Vagina (tissue), 2 donors: ENCODE measurements at regions not wholly inside any gene's neighbourhood (a gene's known extent, or its start where the extent isn't known, plus 50 kb on each side); places are given as distances from the start of the nearest gene placed in this dataset.
"Not testable (repeated sequence)": the region's sequence is repeated elsewhere in the genome, so short reads cannot be mapped to it uniquely, and the experiment has no call there.

ENCODE experiments used
- DNase-seq, 2 donors: peaks; one replicate each; pipeline ENCODE4 v3.0.0-alpha.2; 2017; ENCODE audit errors: extremely low spot score in 2 of 2
- H3K27ac ChIP-seq: fragments of 200-600 bp; sonication (generic); one replicate; pipeline ENCODE4 v1.5.1; 2019
- H3K27me3 ChIP-seq: fragments of 200-600 bp; sonication (generic); one replicate; pipeline ENCODE4 v1.5.1; 2019
- H3K36me3 ChIP-seq, 2 donors: fragments of 200-600 bp; sonication (generic); one replicate each; pipeline ENCODE4 v1.5.1; 2017 to 2019
- H3K4me1 ChIP-seq: fragments of 200-600 bp; sonication (generic); one replicate; pipeline ENCODE4 v1.5.1; 2019
- H3K4me3 ChIP-seq, 2 donors: fragments of 200-600 bp; sonication (generic); 1 replicate in 1 of 2; 2 replicates in 1 of 2; pipeline ENCODE4 v1.5.1; 2016 to 2019
- H3K9me3 ChIP-seq: fragments of 200-600 bp; sonication (generic); one replicate; pipeline ENCODE4 v1.5.1; 2019
- POLR2A ChIP-seq, 2 donors: fragments of 450-650 bp; IDR thresholded peaks; one replicate each; pipeline ENCODE4 v1.6.1; 2017; ENCODE audit warnings: antibody characterized with exemption in 2 of 2, mild to moderate bottlenecking in 2 of 2, moderate library complexity in 2 of 2
- POLR2AphosphoS5 ChIP-seq, 2 donors: sonication (generic); formaldehyde crosslinking; IDR thresholded peaks; one replicate each; pipeline ENCODE4 v1.9.0; 2017; ENCODE audit warnings: antibody characterized with exemption in 2 of 2, mild to moderate bottlenecking in 2 of 2, low read depth in 1 of 2; ENCODE audit not compliant: insufficient read depth in 1 of 2
- intact Hi-C: fragments of 100-400 bp; cut with DNase I; formaldehyde crosslinking; loops from one replicate; pipeline ENCODE4 v1.15.1; 2023
- TF ChIP-seq, protein P1 (sequence below), 3 experiments: fragments of 450-650 bp in 2 of 3; fragments of 200-600 bp in 1 of 3; sonication (generic) in 1 of 3; IDR thresholded peaks; one replicate each; pipeline ENCODE4 v1.5.1; 2017 to 2019; ENCODE audit warnings: antibody characterized with exemption in 3 of 3, mild to moderate bottlenecking in 2 of 3, moderate library complexity in 2 of 3

DNA sequence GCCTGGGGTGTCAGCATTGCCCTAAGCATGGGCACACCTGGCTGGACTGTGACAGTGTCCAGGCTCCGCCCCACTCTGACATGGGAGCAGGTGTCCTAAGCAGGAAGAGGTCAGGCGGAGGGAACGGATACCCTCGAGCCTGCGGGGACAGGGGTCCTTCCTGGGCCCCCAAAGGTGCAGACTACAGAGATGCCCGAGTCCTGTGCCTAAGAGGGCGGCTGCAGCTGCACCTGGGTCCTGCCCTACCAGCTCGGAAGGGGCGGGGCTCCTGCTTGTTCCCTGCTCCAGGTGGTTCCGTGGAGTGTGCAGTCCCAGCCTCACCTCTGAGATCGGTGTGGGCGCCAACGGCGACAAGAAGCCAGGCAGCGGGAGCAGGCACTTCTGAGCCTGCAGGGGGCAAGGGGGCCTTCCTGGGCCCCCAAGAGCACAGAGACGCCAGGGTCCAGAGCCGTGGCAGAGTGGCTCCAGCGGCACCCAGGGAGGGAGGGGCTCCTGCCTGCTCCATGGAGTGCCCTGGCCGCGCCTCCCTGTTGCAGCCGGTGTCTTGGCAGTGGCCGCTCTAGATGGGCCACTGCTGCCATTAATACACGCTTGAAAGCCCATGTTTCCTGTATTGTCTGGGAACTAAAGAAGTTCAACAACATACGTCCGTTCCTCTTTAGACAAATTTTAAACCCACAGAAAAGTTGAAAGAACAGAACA lies 64.5 kb upstream of the CACNA2D1 start:
- no peaks in the 10 kb centered on the region for H3K27me3 ChIP-seq
- DNase-seq = no peak
- intact Hi-C loops = no loop called here

DNA sequence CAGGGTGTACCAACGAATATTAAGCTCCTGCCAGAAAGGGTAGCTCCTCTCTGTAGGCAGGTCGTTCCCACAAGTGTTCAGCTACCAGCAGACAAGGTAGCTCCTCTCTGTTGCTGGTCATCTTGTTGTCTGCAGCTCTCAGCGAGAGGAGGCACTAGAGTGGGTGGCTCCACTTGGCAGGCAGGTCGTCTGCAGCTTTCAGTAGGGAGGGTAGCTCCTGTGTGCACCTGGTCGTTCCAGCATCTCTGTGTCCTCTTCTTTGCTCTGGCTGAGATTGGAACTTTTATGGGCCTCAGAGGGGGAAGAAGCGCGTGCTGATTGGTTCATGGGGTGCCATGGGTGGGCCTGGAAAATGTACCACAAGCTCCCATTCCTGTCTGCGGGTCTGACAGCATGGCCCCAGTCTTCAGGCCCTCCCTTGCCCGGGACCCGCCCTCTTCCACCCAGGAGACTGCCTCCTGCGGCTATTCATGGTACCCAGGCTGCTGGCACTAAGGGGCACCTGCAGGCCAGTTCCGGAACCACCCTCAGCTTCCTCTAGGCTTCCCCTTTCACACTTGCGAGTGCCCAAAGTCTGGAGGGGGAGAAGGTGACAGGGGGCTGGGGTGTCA lies 63.9 kb upstream of the CACNA2D1 start:
- H3K4me3 ChIP-seq = no peak overlapping the region
- DNase-seq = no peak
- no peak overlapping the region for H3K27ac ChIP-seq

More for the DNA sequence above, 64.5 kb upstream of the CACNA2D1 start:
- TF ChIP-seq, protein P1, sequence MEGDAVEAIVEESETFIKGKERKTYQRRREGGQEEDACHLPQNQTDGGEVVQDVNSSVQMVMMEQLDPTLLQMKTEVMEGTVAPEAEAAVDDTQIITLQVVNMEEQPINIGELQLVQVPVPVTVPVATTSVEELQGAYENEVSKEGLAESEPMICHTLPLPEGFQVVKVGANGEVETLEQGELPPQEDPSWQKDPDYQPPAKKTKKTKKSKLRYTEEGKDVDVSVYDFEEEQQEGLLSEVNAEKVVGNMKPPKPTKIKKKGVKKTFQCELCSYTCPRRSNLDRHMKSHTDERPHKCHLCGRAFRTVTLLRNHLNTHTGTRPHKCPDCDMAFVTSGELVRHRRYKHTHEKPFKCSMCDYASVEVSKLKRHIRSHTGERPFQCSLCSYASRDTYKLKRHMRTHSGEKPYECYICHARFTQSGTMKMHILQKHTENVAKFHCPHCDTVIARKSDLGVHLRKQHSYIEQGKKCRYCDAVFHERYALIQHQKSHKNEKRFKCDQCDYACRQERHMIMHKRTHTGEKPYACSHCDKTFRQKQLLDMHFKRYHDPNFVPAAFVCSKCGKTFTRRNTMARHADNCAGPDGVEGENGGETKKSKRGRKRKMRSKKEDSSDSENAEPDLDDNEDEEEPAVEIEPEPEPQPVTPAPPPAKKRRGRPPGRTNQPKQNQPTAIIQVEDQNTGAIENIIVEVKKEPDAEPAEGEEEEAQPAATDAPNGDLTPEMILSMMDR (IDR thresholded peaks at IDR 0.05) = no peak
- TF ChIP-seq POLR2A (IDR thresholded peaks at IDR 0.05) (no peak), POLR2AphosphoS5 (IDR thresholded peaks at IDR 0.05; ENCODE audit: insufficient read depth in 1 of 2, low read depth in 1 of 2) (no peak)
- peaks cover 10% of the 10 kb centered on the region for H3K4me1 ChIP-seq
- no peaks in the 10 kb centered on the region for H3K36me3 ChIP-seq
- H3K4me3 ChIP-seq = no peak overlapping the region
- H3K27ac ChIP-seq = no peak overlapping the region
- no peaks in the 10 kb centered on the region for H3K9me3 ChIP-seq

DNA sequence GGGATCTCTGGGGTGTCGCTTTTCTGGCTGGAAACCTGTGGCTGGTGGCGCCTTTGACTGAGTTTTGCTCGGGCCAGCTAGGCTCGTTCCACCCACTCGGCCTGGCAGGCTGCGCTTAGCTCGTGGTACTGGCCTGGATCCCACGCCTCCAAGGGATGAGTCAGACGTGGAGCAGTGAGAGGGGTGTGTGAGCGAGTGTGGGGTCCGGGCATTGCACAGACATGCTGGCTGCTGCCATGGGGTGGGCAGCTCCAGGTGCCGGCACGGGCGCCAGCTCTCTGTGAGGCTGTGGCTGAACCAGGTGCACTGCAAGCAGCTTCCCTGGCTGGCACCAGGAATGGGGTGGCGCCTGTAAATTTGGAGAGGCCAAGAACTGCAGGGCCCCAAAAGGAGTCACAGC lies 63.1 kb upstream of the CACNA2D1 start:
- DNase-seq = no peak
- intact Hi-C loops = no loop called here
- no peak overlapping the region for H3K4me3 ChIP-seq

More for the DNA sequence above, 63.9 kb upstream of the CACNA2D1 start:
- H3K4me1 ChIP-seq = peaks cover 10% of the 10 kb centered on the region
- TF ChIP-seq POLR2A (IDR thresholded peaks at IDR 0.05) (no peak), POLR2AphosphoS5 (IDR thresholded peaks at IDR 0.05; ENCODE audit: insufficient read depth in 1 of 2, low read depth in 1 of 2) (no peak)
- TF ChIP-seq, protein P1 (IDR thresholded peaks at IDR 0.05) = no peak
- no peaks in the 10 kb centered on the region for H3K36me3 ChIP-seq
- intact Hi-C loops = no loop called here
- H3K27me3 ChIP-seq = no peaks in the 10 kb centered on the region
- H3K9me3 ChIP-seq = no peaks in the 10 kb centered on the region

DNA sequence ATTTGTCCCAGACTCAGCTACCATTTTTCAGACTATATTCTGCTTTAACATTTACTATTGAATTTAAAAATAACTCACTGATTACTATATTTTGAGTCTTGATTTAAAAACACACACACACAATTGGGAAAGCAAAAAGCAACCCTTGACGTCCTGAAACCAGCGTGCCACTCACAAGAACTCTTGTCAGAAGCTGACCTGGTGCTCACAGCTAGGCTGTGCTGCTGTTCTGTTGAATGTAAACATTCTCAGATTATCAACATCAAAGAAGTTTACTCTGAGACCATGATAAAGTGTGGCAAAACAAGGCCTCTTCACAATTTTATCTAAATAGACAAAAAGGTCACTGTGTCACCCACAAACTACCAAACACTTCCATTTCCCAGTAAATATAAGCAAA lies 62.6 kb upstream of the CACNA2D1 start:
- no peaks in the 10 kb centered on the region for H3K9me3 ChIP-seq
- no peak for DNase-seq
- no peaks in the 10 kb centered on the region for H3K36me3 ChIP-seq
- H3K4me1 ChIP-seq = peaks cover 10% of the 10 kb centered on the region
- H3K27me3 ChIP-seq = no peaks in the 10 kb centered on the region
- TF ChIP-seq, protein P1 (IDR thresholded peaks at IDR 0.05) = no peak
- TF ChIP-seq POLR2AphosphoS5 (IDR thresholded peaks at IDR 0.05; ENCODE audit: insufficient read depth in 1 of 2, low read depth in 1 of 2) (no peak), POLR2A (IDR thresholded peaks at IDR 0.05) (no peak)
- no peak overlapping the region for H3K4me3 ChIP-seq
- H3K27ac ChIP-seq = no peak overlapping the region
- intact Hi-C loops = no loop called here

More for the DNA sequence above, 63.1 kb upstream of the CACNA2D1 start:
- TF ChIP-seq, protein P1 (IDR thresholded peaks at IDR 0.05) = no peak
- TF ChIP-seq POLR2A (IDR thresholded peaks at IDR 0.05) (no peak), POLR2AphosphoS5 (IDR thresholded peaks at IDR 0.05; ENCODE audit: insufficient read depth in 1 of 2, low read depth in 1 of 2) (no peak)
- Histone ChIP-seq H3K36me3 (no peaks in the 10 kb centered on the region), H3K27me3 (no peaks in the 10 kb centered on the region), H3K27ac (no peak overlapping the region), H3K9me3 (no peaks in the 10 kb centered on the region), H3K4me1 (peaks cover 10% of the 10 kb centered on the region)

DNA sequence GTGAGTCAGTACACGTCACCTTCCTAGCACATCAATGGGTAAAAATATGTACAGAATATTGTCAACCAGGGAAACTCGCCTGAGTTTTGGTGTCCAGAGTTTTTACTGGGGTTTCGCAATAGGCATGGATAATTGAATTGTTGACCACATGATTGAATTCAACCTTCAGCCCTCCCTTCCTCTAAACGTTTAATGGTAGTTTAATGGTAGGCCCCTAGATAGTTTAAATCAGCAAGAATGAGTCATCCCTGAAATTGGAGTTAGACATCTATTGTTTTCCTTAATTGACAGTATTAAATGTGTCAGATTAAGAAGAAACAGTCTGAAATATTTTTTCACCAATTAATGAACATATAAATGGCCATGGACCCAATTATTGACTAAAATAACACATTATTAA lies 57.8 kb upstream of the CACNA2D1 start:
- no peaks in the 10 kb centered on the region for H3K27me3 ChIP-seq
- H3K27ac ChIP-seq = no peak overlapping the region
- no peaks in the 10 kb centered on the region for H3K4me1 ChIP-seq
- H3K36me3 ChIP-seq = no peaks in the 10 kb centered on the region
- H3K4me3 ChIP-seq = no peak overlapping the region
- no peak for DNase-seq
- no peaks in the 10 kb centered on the region for H3K9me3 ChIP-seq
- TF ChIP-seq POLR2A (IDR thresholded peaks at IDR 0.05) = no peak
- TF ChIP-seq, protein P1 (IDR thresholded peaks at IDR 0.05) = no peak
- no peak for TF ChIP-seq POLR2AphosphoS5 (IDR thresholded peaks at IDR 0.05; ENCODE audit: insufficient read depth in 1 of 2, low read depth in 1 of 2)
- intact Hi-C loops = no loop called here

DNA sequence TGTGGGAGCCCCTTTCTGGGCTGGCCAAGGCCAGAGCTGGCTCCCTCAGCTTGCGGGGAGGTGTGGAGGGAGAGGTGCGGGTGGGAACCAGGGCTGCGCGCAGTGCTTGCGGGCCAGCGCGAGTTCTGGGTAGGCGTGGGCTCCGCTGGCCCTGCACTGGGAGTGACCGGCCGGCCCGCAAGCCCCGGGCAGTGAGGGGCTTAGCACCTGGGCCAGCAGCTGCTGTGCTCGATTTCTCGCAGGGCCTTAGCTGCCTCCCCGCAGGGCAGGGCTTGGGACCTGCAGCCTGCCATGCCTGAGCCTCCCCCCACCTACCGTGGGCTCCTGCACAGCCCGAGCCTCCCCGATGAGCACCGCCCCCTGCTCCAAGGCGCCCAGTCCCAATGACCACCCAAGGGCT lies 56.0 kb upstream of the CACNA2D1 start:
- H3K27me3 ChIP-seq, H3K27ac ChIP-seq, H3K9me3 ChIP-seq, intact Hi-C loops, H3K36me3 ChIP-seq, H3K4me1 ChIP-seq, DNase-seq, H3K4me3 ChIP-seq: not testable (repeated sequence)
